Glutamatergic neuron (in vitro differentiated cells): ENCODE measurements at regions not wholly inside any gene's neighbourhood (a gene's known extent, or its start where the extent isn't known, plus 50 kb on each side); places are given as distances from the start of the nearest gene placed in this dataset.

Source experiments
- DNase-seq: peaks from one replicate; pipeline ENCODE4 v3.0.0; 2022
- H3K27ac Mint-ChIP-seq: one replicate; pipeline ENCODE4 v1.8.0; 2020; ENCODE audit warnings: mild to moderate bottlenecking, mixed read lengths, inconsistent platforms; ENCODE audit not compliant: unreplicated experiment
- H3K27me3 Mint-ChIP-seq: one replicate; pipeline ENCODE4 v1.8.0; 2020; ENCODE audit warnings: mild to moderate bottlenecking, moderate library complexity, mixed read lengths, inconsistent platforms; ENCODE audit not compliant: unreplicated experiment
- H3K36me3 Mint-ChIP-seq: one replicate; pipeline ENCODE4 v1.8.0; 2020; ENCODE audit warnings: mild to moderate bottlenecking, mixed read lengths, inconsistent platforms; ENCODE audit not compliant: unreplicated experiment
- H3K4me1 Mint-ChIP-seq: one replicate; pipeline ENCODE4 v1.8.0; 2020; ENCODE audit warnings: mild to moderate bottlenecking, low read depth, mixed read lengths, inconsistent platforms; ENCODE audit not compliant: unreplicated experiment
- H3K4me3 Mint-ChIP-seq: one replicate; pipeline ENCODE4 v1.8.0; 2020; ENCODE audit warnings: mild to moderate bottlenecking, mixed read lengths, inconsistent platforms; ENCODE audit not compliant: unreplicated experiment
- H3K9me3 Mint-ChIP-seq: one replicate; pipeline ENCODE4 v1.8.0; 2020; ENCODE audit warnings: mild to moderate bottlenecking, moderate library complexity, mixed read lengths, inconsistent platforms; ENCODE audit not compliant: unreplicated experiment
- CTCF ChIP-seq: fragments of 200-600 bp; sonication (generic); IDR thresholded peaks from one replicate; pipeline ENCODE4 v1.5.0; 2021; ENCODE audit not compliant: partially characterized antibody, unreplicated experiment

- Mint-ChIP-seq H3K9me3 (peaks cover 4% of the 10 kb centered on the region), H3K27me3 (peaks cover 1% of the 10 kb centered on the region), H3K4me3 (no peak overlapping the region), H3K36me3 (peaks cover 5% of the 10 kb centered on the region), H3K4me1 (peaks cover 38% of the 10 kb centered on the region), H3K27ac (no peak overlapping the region)
- no peak for DNase-seq
- no peak for TF ChIP-seq CTCF
Observed at GRCh38 chr6:50213146-50213545, 163.4 kb upstream of the DEFB112 start.

GRCh38 chr6:50214937-50215336 lies 165.2 kb upstream of the DEFB112 start:
- no peaks in the 10 kb centered on the region for H3K36me3 Mint-ChIP-seq
- peak overlapping the region; percentile 46 for H3K4me3 Mint-ChIP-seq
- DNase-seq, result peak; percentile 20
- H3K27me3 Mint-ChIP-seq, result peaks cover 1% of the 10 kb centered on the region
- H3K4me1 Mint-ChIP-seq, result peaks cover 45% of the 10 kb centered on the region
- H3K9me3 Mint-ChIP-seq, result peaks cover 4% of the 10 kb centered on the region
- TF ChIP-seq CTCF, result no peak
- peak overlapping the region; percentile 78 for H3K27ac Mint-ChIP-seq

GRCh38 chr6:50217841-50218240 lies 168.1 kb upstream of the DEFB112 start:
- peak; percentile 65 for DNase-seq
- no peak overlapping the region for H3K4me3 Mint-ChIP-seq
- no peaks in the 10 kb centered on the region for H3K36me3 Mint-ChIP-seq
- peak overlapping the region; percentile 94 for H3K27ac Mint-ChIP-seq
- peaks cover 4% of the 10 kb centered on the region for H3K9me3 Mint-ChIP-seq
- peaks cover 41% of the 10 kb centered on the region for H3K4me1 Mint-ChIP-seq
- peaks cover 1% of the 10 kb centered on the region for H3K27me3 Mint-ChIP-seq
- no peak for TF ChIP-seq CTCF

- Mint-ChIP-seq H3K36me3 (no peaks in the 10 kb centered on the region), H3K4me1 (no peaks in the 10 kb centered on the region), H3K27ac (no peak overlapping the region), H3K27me3 (no peaks in the 10 kb centered on the region), H3K9me3 (no peaks in the 10 kb centered on the region), H3K4me3 (no peak overlapping the region)
- DNase-seq, result no peak
- TF ChIP-seq CTCF, result no peak
Observed at GRCh38 chr6:50236164-50236563, 186.4 kb upstream of the DEFB112 start.

- Mint-ChIP-seq H3K4me3 (no peak overlapping the region), H3K36me3 (no peaks in the 10 kb centered on the region), H3K27me3 (no peaks in the 10 kb centered on the region), H3K27ac (no peak overlapping the region), H3K9me3 (no peaks in the 10 kb centered on the region), H3K4me1 (no peaks in the 10 kb centered on the region)
- DNase-seq, result no peak
- no peak for TF ChIP-seq CTCF
Observed at GRCh38 chr6:50239853-50240252, 190.1 kb upstream of the DEFB112 start.
